H9 (cell line): ENCODE measurements at regions not wholly inside any gene's neighbourhood (a gene's known extent, or its start where the extent isn't known, plus 50 kb on each side); places are given as distances from the start of the nearest gene placed in this dataset.

Source experiments
- DNase-seq: peaks from one replicate; pipeline ENCODE4 v3.0.0-alpha.2; 2017
- H2AFZ ChIP-seq: one replicate; pipeline ENCODE4 v1.6.1; 2013; ENCODE audit warnings: mild to moderate bottlenecking, low read length, control low read depth, moderate library complexity
- H2AK5ac ChIP-seq: 2 replicates; pipeline ENCODE4 v1.6.1; 2013; ENCODE audit warnings: low read length, control low read depth, mixed read lengths; ENCODE audit not compliant: insufficient read length
- H2BK120ac ChIP-seq: one replicate; pipeline ENCODE4 v1.6.1; 2013; ENCODE audit warnings: low read depth, mild to moderate bottlenecking, low read length, control low read depth, inconsistent platforms; ENCODE audit not compliant: poor library complexity, severe bottlenecking
- H2BK12ac ChIP-seq: 2 replicates; pipeline ENCODE4 v1.6.1; 2013; ENCODE audit warnings: low read length, control low read depth, mixed read lengths, low read depth; ENCODE audit not compliant: insufficient read length
- H2BK15ac ChIP-seq: 2 replicates; pipeline ENCODE4 v1.6.1; 2013; ENCODE audit warnings: low read depth, low read length, control low read depth
- H2BK20ac ChIP-seq: one replicate; pipeline ENCODE4 v1.6.1; 2013; ENCODE audit warnings: low read depth, mild to moderate bottlenecking, low read length, control low read depth, inconsistent platforms; ENCODE audit not compliant: poor library complexity, severe bottlenecking
- H2BK5ac ChIP-seq: 2 replicates; pipeline ENCODE4 v1.6.1; 2013; ENCODE audit warnings: low read length, control low read depth, mixed read lengths; ENCODE audit not compliant: insufficient read length
- H3K14ac ChIP-seq: 2 replicates; pipeline ENCODE4 v1.6.1; 2013; ENCODE audit warnings: low read length, control low read depth; ENCODE audit not compliant: insufficient read depth
- H3K18ac ChIP-seq: 2 replicates; pipeline ENCODE4 v1.6.1; 2013; ENCODE audit warnings: low read depth, mild to moderate bottlenecking, mixed read lengths, low read length, control low read depth; ENCODE audit not compliant: insufficient read length
- H3K23ac ChIP-seq: 2 replicates; pipeline ENCODE4 v1.6.1; 2013; ENCODE audit warnings: low read length, control low read depth, mixed read lengths, low read depth; ENCODE audit not compliant: insufficient read length
- H3K23me2 ChIP-seq: 2 replicates; pipeline ENCODE4 v1.6.1; 2013; ENCODE audit warnings: low read depth, mild to moderate bottlenecking, mixed read lengths, low read length, control low read depth; ENCODE audit not compliant: insufficient read length, poor library complexity, severe bottlenecking
- H3K27ac ChIP-seq: 2 replicates; pipeline ENCODE4 v1.5.1; 2013; ENCODE audit warnings: low read length, control low read depth, mixed read lengths, low read depth; ENCODE audit not compliant: insufficient read length
- H3K27me3 ChIP-seq: 2 replicates; pipeline ENCODE4 v1.6.1; 2013; ENCODE audit warnings: low read length, control low read depth, inconsistent platforms; ENCODE audit not compliant: insufficient read depth
- H3K4ac ChIP-seq: 2 replicates; pipeline ENCODE4 v1.6.1; 2013; ENCODE audit warnings: low read depth, mild to moderate bottlenecking, control low read depth, inconsistent platforms, low read length, moderate library complexity
- H3K4me1 ChIP-seq: 2 replicates; pipeline ENCODE4 v1.6.1; 2013; ENCODE audit warnings: low read length, control low read depth, inconsistent platforms; ENCODE audit not compliant: insufficient read depth
- H3K4me2 ChIP-seq: 2 replicates; pipeline ENCODE4 v1.6.1; 2013; ENCODE audit warnings: low read length, control low read depth, mixed read lengths; ENCODE audit not compliant: insufficient read length, insufficient read depth
- H3K56ac ChIP-seq: 2 replicates; pipeline ENCODE4 v1.6.1; 2013; ENCODE audit warnings: low read depth, mild to moderate bottlenecking, mixed read lengths, low read length, control low read depth; ENCODE audit not compliant: insufficient read length
- H3K79me1 ChIP-seq: 2 replicates; pipeline ENCODE4 v1.6.1; 2013; ENCODE audit warnings: low read depth, mild to moderate bottlenecking, moderate library complexity, low read length, control low read depth, inconsistent platforms; ENCODE audit not compliant: insufficient read depth, poor library complexity, severe bottlenecking
- H3K79me2 ChIP-seq: 2 replicates; pipeline ENCODE4 v1.6.1; 2013; ENCODE audit warnings: low read length, control low read depth, inconsistent platforms; ENCODE audit not compliant: insufficient read depth
- H3K9ac ChIP-seq: 2 replicates; pipeline ENCODE4 v1.6.1; 2013; ENCODE audit warnings: low read length, control low read depth, mixed read lengths; ENCODE audit not compliant: insufficient read length; ENCODE audit errors: extremely low read depth
- H3K9me3 ChIP-seq: one replicate; pipeline ENCODE4 v1.6.1; 2013; ENCODE audit warnings: low read depth, low read length, inconsistent platforms; ENCODE audit not compliant: control insufficient read depth
- H3T11ph ChIP-seq: one replicate; pipeline ENCODE4 v1.6.1; 2013; ENCODE audit warnings: mild to moderate bottlenecking, low read length, control low read depth, inconsistent platforms
- H4K20me1 ChIP-seq: one replicate; pipeline ENCODE4 v1.6.1; 2013; ENCODE audit not compliant: control insufficient read depth, insufficient read length, insufficient read depth
- H4K5ac ChIP-seq: 2 replicates; pipeline ENCODE4 v1.6.1; 2013; ENCODE audit warnings: low read depth, mild to moderate bottlenecking, mixed read lengths, low read length, control low read depth; ENCODE audit not compliant: insufficient read length
- H4K8ac ChIP-seq: replicated peaks from 2 replicates; pipeline ENCODE4 v1.6.1; 2013; ENCODE audit warnings: low read length, control low read depth, mixed read lengths, low read depth; ENCODE audit not compliant: insufficient read length
- H4K91ac ChIP-seq: 2 replicates; pipeline ENCODE4 v1.6.1; 2013; ENCODE audit warnings: low read depth, mild to moderate bottlenecking, moderate library complexity, mixed read lengths, low read length, control low read depth; ENCODE audit not compliant: insufficient read length
- H3K27ac Mint-ChIP-seq, 3 experiments: 2 replicates in 2 of 3; 3 replicates in 1 of 3; pipeline ENCODE4 v1.8.0; 2020 to 2021; ENCODE audit warnings: mixed read lengths in 3 of 3, mild to moderate bottlenecking in 1 of 3, moderate library complexity in 1 of 3
- H3K27me3 Mint-ChIP-seq: 2 replicates; pipeline ENCODE4 v1.8.0; 2021; ENCODE audit warnings: low read depth, mild to moderate bottlenecking, moderate library complexity, mixed read lengths
- H3K36me3 Mint-ChIP-seq, 3 experiments: 2 replicates in 2 of 3; 3 replicates in 1 of 3; pipeline ENCODE4 v1.8.0; 2020 to 2021; ENCODE audit warnings: low read depth in 3 of 3, mixed read lengths in 3 of 3; ENCODE audit not compliant: insufficient read depth in 1 of 3
- H3K4me1 Mint-ChIP-seq, 2 experiments: 2 replicates each; pipeline ENCODE4 v1.8.0; 2020; ENCODE audit warnings: mixed read lengths in 2 of 2
- H3K4me3 Mint-ChIP-seq, 2 experiments: 2 replicates in 1 of 2; 3 replicates in 1 of 2; pipeline ENCODE4 v1.8.0; 2020 to 2021; ENCODE audit warnings: mild to moderate bottlenecking in 2 of 2, mixed read lengths in 2 of 2, moderate library complexity in 1 of 2
- H3K9me3 Mint-ChIP-seq, 2 experiments: 2 replicates in 1 of 2; 3 replicates in 1 of 2; pipeline ENCODE4 v1.8.0; 2020; ENCODE audit warnings: mild to moderate bottlenecking in 2 of 2, mixed read lengths in 2 of 2, moderate library complexity in 1 of 2
- CTCF ChIP-seq: fragments of 200-600 bp; sonication (generic); conservative IDR thresholded peaks from 3 replicates; pipeline ENCODE4 v1.8.0; 2021; ENCODE audit warnings: antibody characterized with exemption, mild to moderate bottlenecking
- WGBS: extraction: QIAGEN DNeasy Blood & Tissue Kit; methylation state at CpG from one replicate; pipeline ENCODE4 v1.1.7; 2013; ENCODE audit warnings: missing lambda C conversion rate, low lambda C conversion rate, mixed read lengths; ENCODE audit not compliant: insufficient read length; ENCODE audit errors: extremely low coverage; 5-methylcytosine and 5-hydroxymethylcytosine counted together

- H2BK5ac ChIP-seq = no peak overlapping the region
- no peak overlapping the region for H3K14ac ChIP-seq
- Mint-ChIP-seq H3K9me3 (no peaks in the 10 kb centered on the region), H3K4me3 (no peak overlapping the region), H3K4me1 (no peaks in the 10 kb centered on the region), H3K27ac (no peak overlapping the region), H3K27me3 (peaks cover 5% of the 10 kb centered on the region), H3K36me3 (no peaks in the 10 kb centered on the region; a peak in 1 of 7 replicates)
- H2BK120ac ChIP-seq = no peak overlapping the region
- H3K4me1 ChIP-seq = no peaks in the 10 kb centered on the region
- no peak for DNase-seq
- no peaks in the 10 kb centered on the region for H3K79me1 ChIP-seq
- H3K4me2 ChIP-seq = no peak overlapping the region
- H3K27ac ChIP-seq = no peak overlapping the region
- no peak for TF ChIP-seq CTCF
- H2AK5ac ChIP-seq = no peak overlapping the region
- H3T11ph ChIP-seq = no peak overlapping the region
- H3K56ac ChIP-seq = no peak overlapping the region
- no peaks in the 10 kb centered on the region for H3K79me2 ChIP-seq
- no peak overlapping the region for H2AFZ ChIP-seq
- H3K9me3 ChIP-seq = no peaks in the 10 kb centered on the region
- H3K27me3 ChIP-seq = no peaks in the 10 kb centered on the region
- H4K20me1 ChIP-seq = no peaks in the 10 kb centered on the region
- no CpG with 5 or more reads among the region's 2 CpGs for WGBS
- H3K23ac ChIP-seq = no peak overlapping the region
- no peak overlapping the region for H4K5ac ChIP-seq
- H4K91ac ChIP-seq = no peak overlapping the region
- H4K8ac ChIP-seq = no peak overlapping the region
- no peak overlapping the region for H3K9ac ChIP-seq
- no peak overlapping the region for H3K4ac ChIP-seq
- no peak overlapping the region for H2BK15ac ChIP-seq
- no peak overlapping the region for H2BK12ac ChIP-seq
- H3K23me2 ChIP-seq = no peaks in the 10 kb centered on the region
- H3K18ac ChIP-seq = no peak overlapping the region
- H2BK20ac ChIP-seq = no peak overlapping the region
Observed at GRCh38 chr5:159435855-159436254, 105.6 kb upstream of the IL12B start.
